GM23248 (cell line): ENCODE measurements at regions not wholly inside any gene's neighbourhood (a gene's known extent, or its start where the extent isn't known, plus 50 kb on each side); places are given as distances from the start of the nearest gene placed in this dataset.

Experiments
- DNase-seq: peaks from one replicate; pipeline ENCODE4 v3.0.0-alpha.2; 2015
- H2AFZ ChIP-seq: fragments of 200-600 bp; sonication (generic); 2 replicates; pipeline ENCODE4 v1.6.1; 2016; ENCODE audit warnings: antibody characterized with exemption
- H3F3A ChIP-seq: fragments of 200-600 bp; sonication (generic); 2 replicates; pipeline ENCODE4 v1.6.1; 2016; ENCODE audit warnings: mild to moderate bottlenecking, antibody characterized with exemption, mixed run types; ENCODE audit not compliant: insufficient read depth
- H3K27ac ChIP-seq: fragments of 200-600 bp; sonication (generic); 2 replicates; pipeline ENCODE4 v1.5.1; 2016; ENCODE audit warnings: mild to moderate bottlenecking
- H3K27me3 ChIP-seq: fragments of 200-600 bp; sonication (generic); replicated peaks from 2 replicates; pipeline ENCODE4 v1.6.1; 2016; ENCODE audit warnings: mild to moderate bottlenecking; ENCODE audit not compliant: insufficient read depth
- H3K36me3 ChIP-seq: fragments of 200-600 bp; sonication (generic); 2 replicates; pipeline ENCODE4 v1.6.1; 2016; ENCODE audit warnings: low read depth, mild to moderate bottlenecking
- H3K4me1 ChIP-seq: fragments of 200-600 bp; sonication (generic); 2 replicates; pipeline ENCODE4 v1.6.1; 2016; ENCODE audit warnings: mild to moderate bottlenecking; ENCODE audit not compliant: insufficient read depth
- H3K4me2 ChIP-seq: fragments of 200-600 bp; sonication (generic); one replicate; pipeline ENCODE4 v1.6.1; 2016; ENCODE audit warnings: mild to moderate bottlenecking; ENCODE audit not compliant: unreplicated experiment
- H3K4me3 ChIP-seq: fragments of 200-600 bp; sonication (generic); 2 replicates; pipeline ENCODE4 v1.5.1; 2016; ENCODE audit warnings: mild to moderate bottlenecking
- H3K79me2 ChIP-seq: fragments of 200-600 bp; sonication (generic); 2 replicates; pipeline ENCODE4 v1.6.1; 2016; ENCODE audit warnings: mild to moderate bottlenecking; ENCODE audit not compliant: insufficient read depth
- H3K9ac ChIP-seq: fragments of 200-600 bp; sonication (generic); 2 replicates; pipeline ENCODE4 v1.6.1; 2016; ENCODE audit warnings: mild to moderate bottlenecking
- H3K9me2 ChIP-seq: fragments of 200-600 bp; sonication (generic); 2 replicates; pipeline ENCODE4 v1.6.1; 2016; ENCODE audit warnings: mixed run types, mild to moderate bottlenecking, moderate library complexity; ENCODE audit not compliant: insufficient read depth
- H3K9me3 ChIP-seq: fragments of 200-600 bp; sonication (generic); one replicate; pipeline ENCODE4 v1.6.1; 2017; ENCODE audit warnings: low read depth
- H4K20me1 ChIP-seq: fragments of 200-600 bp; sonication (generic); 2 replicates; pipeline ENCODE4 v1.6.0; 2016; ENCODE audit not compliant: insufficient read depth
- EZH2 ChIP-seq: fragments of 200-600 bp; sonication (generic); IDR thresholded peaks from 2 replicates; pipeline ENCODE4 v1.6.1; 2018; ENCODE audit warnings: antibody characterized with exemption, mild to moderate bottlenecking; ENCODE audit not compliant: insufficient read depth, poor library complexity, severe bottlenecking
- EZH2phosphoT487 ChIP-seq: fragments of 200-600 bp; sonication (generic); IDR thresholded peaks from 2 replicates; pipeline ENCODE4 v1.6.1; 2018; ENCODE audit warnings: antibody characterized with exemption, moderate library complexity, mild to moderate bottlenecking, low read depth; ENCODE audit not compliant: insufficient read depth
- WGBS, 2 experiments: methylation state at CpG; one replicate each; pipeline ENCODE4 v1.1.6; 2015 to 2017; ENCODE audit warnings: low lambda C conversion rate in 2 of 2, low coverage in 1 of 2; ENCODE audit errors: missing lambda C conversion rate in 2 of 2; 5-methylcytosine and 5-hydroxymethylcytosine counted together
- in situ Hi-C: fragments of 300-500 bp; cut with MboI; formaldehyde crosslinking; loops from 2 replicates; pipeline ENCODE4 v1.15.0; 2020

DNA sequence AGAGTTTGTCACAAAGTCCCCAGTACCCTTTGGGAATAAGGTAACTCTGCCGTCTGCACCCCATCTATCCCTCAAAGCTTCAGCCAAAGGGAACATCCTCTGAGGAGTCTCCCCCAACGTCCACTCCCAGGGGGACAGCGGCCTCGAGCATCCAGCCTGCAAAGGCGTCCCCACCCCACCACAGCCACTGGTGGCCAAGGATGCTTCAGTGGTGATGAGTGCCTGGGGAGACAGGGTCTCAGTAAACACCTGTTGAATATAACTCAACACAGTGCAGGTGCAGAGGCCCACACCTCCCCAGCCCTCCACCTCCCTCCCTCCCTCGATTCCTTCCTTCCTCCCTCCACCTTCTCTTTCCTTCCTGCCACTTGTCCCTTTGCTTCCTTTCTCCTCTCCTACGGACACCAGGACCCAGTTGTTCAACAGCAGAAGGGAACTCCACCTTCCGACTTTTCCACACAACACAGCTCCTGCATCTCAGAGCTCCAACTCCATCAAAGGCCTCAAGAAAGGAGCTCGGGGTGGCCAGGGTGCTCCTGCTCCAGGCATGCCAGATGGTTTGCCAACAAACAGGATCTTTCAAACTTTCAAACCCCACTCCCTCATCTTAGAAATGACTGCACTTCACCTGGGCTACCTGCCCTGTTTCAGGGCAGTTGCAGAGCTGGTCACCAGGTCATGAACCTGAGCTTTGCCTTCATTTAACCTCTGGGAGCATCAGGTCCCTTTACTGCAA lies 87.8 kb upstream of the SNTG2 start:
- no peak for TF ChIP-seq EZH2
- TF ChIP-seq EZH2phosphoT487: no peak
- 40 to 53% methylated on average over 8 to 9 of the region's 9 CpGs for WGBS, 2 experiments

DNA sequence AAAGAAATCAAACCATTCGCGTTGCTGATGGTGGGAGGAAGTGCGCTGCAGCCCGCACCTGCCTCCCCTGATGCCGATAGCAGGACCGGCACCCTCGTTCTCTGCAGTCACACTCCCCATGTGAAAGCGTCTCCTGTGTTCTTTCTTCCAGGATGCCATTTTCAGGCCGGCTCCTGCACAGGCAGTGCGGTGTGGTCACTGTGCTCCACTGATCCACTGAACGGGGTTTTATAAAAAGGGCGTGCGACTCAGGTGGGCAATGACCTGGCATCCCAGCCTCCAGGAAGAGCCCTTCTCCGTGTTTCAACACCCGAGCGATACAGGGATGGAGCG lies 88.3 kb upstream of the SNTG2 start:
- Histone ChIP-seq H4K20me1 (no peaks in the 10 kb centered on the region), H3K36me3 (no peaks in the 10 kb centered on the region), H3K79me2 (no peaks in the 10 kb centered on the region), H3K4me3 (no peak overlapping the region), H3K9me2 (no peaks in the 10 kb centered on the region), H3K9ac (no peak overlapping the region), H3K4me1 (no peaks in the 10 kb centered on the region), H3K4me2 (no peak overlapping the region), H3F3A (no peaks in the 10 kb centered on the region), H2AFZ (no peak overlapping the region), H3K9me3 (no peaks in the 10 kb centered on the region), H3K27ac (no peak overlapping the region), H3K27me3 (no peaks in the 10 kb centered on the region)
- no peak for DNase-seq
- TF ChIP-seq EZH2 (no peak), EZH2phosphoT487 (no peak)
- 46 to 51% methylated on average over 17 of the region's 17 CpGs for WGBS, 2 experiments
- in situ Hi-C loops: loop anchor here (25.0 kb wide), 1 partner anchor 675 kb away; no protein-coding TSS in a partner anchor

More for the DNA sequence above, 87.8 kb upstream of the SNTG2 start:
- H3K79me2 ChIP-seq: no peaks in the 10 kb centered on the region
- DNase-seq: no peak
- no peak overlapping the region for H3K4me3 ChIP-seq
- H3K36me3 ChIP-seq: no peaks in the 10 kb centered on the region
- H3K9ac ChIP-seq: no peak overlapping the region
- no peak overlapping the region for H3K4me2 ChIP-seq
- H3K4me1 ChIP-seq: no peaks in the 10 kb centered on the region
- in situ Hi-C loops: loop anchor here (25.0 kb wide), 1 partner anchor 674 kb away; no protein-coding TSS in a partner anchor
- H3K9me3 ChIP-seq: no peaks in the 10 kb centered on the region
- no peak overlapping the region for H2AFZ ChIP-seq
- H3K27me3 ChIP-seq: no peaks in the 10 kb centered on the region
- no peaks in the 10 kb centered on the region for H3F3A ChIP-seq
- H4K20me1 ChIP-seq: no peaks in the 10 kb centered on the region
- no peaks in the 10 kb centered on the region for H3K9me2 ChIP-seq
- no peak overlapping the region for H3K27ac ChIP-seq

DNA sequence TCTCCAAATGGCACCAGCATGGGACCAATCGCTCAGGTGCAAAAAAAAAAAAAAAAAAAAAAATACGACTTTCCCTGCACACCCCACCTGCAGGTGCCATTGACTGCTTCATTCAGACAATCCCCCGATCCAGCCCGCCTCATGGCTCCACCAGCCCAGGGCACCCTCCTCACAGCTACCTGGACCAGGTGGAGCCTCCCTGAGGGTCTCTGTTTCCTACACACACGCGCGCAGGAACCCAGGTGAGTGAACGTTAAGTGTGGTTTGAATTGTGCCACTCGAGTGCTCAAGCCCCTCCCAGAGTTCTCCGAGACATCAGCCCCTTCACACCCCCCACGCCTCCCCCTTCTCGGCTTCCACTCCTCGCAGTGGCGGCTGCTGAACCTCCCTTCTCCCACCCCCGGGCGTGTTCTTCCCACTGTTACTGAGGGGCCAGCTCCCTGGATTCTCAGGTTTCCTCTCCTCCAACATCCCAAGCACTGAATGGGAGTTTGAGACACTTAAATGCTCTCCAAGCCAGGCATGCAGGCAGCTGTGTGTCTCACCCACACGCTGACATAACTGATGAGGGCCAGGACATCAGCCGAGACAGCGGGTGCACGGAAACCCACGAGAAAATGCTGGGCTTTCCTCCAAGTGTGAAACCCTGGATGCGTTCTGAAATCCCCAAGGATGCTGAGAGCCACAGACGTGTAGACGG lies 88.8 kb upstream of the SNTG2 start:
- no peaks in the 10 kb centered on the region for H3K36me3 ChIP-seq
- no peak overlapping the region for H2AFZ ChIP-seq
- no peaks in the 10 kb centered on the region for H3K27me3 ChIP-seq
- H3K4me3 ChIP-seq: no peak overlapping the region
- H3K9ac ChIP-seq: no peak overlapping the region
- in situ Hi-C loops: loop anchor here (25.0 kb wide), 1 partner anchor 675 kb away; no protein-coding TSS in a partner anchor
- no peaks in the 10 kb centered on the region for H3K9me3 ChIP-seq
- no peaks in the 10 kb centered on the region for H3K9me2 ChIP-seq
- no peak overlapping the region for H3K27ac ChIP-seq
- H3K4me1 ChIP-seq: no peaks in the 10 kb centered on the region
- no peak for TF ChIP-seq EZH2phosphoT487
- TF ChIP-seq EZH2: no peak
- no peaks in the 10 kb centered on the region for H3K79me2 ChIP-seq
- DNase-seq: no peak
- H3F3A ChIP-seq: no peaks in the 10 kb centered on the region
- H3K4me2 ChIP-seq: no peak overlapping the region
- H4K20me1 ChIP-seq: no peaks in the 10 kb centered on the region
- 13 to 20% methylated on average over 21 to 24 of the region's 24 CpGs for WGBS, 2 experiments

DNA sequence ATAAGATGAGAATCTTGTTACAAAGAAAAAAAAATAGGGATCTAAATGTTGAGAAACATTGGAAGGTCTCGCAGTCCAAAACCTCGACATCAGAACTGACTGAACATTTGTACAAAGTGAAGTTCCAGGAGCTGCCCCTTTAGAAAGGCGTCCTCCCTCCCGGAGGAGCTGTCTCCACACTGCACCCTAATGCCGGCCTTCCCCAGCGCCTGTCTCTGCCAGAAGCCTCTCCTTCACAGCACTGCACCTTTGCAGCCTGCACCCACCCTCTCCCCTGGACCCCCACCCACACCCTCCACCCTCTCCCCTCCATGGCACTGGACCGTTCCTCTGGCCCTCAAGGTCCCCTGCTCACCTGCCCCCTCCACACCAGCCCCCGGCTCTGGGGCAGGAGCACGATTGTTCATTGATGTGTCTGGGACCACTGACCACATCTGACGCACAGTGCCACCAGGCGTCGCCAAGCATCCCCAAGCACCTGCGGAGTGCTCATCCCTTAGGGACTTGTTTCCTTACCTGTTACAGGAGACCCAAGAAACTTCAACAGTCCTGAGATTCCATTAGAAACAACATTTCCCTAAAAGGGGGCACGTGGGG lies 90.3 kb upstream of the SNTG2 start:
- WGBS, 2 experiments: 60 to 66% methylated on average over 13 to 14 of the region's 14 CpGs
- no peaks in the 10 kb centered on the region for H3K79me2 ChIP-seq
- no peak overlapping the region for H2AFZ ChIP-seq
- H3K9me3 ChIP-seq: no peaks in the 10 kb centered on the region
- no peaks in the 10 kb centered on the region for H4K20me1 ChIP-seq
- no peak for TF ChIP-seq EZH2
- TF ChIP-seq EZH2phosphoT487: no peak
- H3K4me2 ChIP-seq: no peak overlapping the region
- no peaks in the 10 kb centered on the region for H3K27me3 ChIP-seq
- no peak overlapping the region for H3K9ac ChIP-seq
- in situ Hi-C loops: loop anchor here (25.0 kb wide), 1 partner anchor 677 kb away; no protein-coding TSS in a partner anchor
- H3K4me3 ChIP-seq: no peak overlapping the region
- no peaks in the 10 kb centered on the region for H3K36me3 ChIP-seq
- no peak for DNase-seq
- H3K9me2 ChIP-seq: no peaks in the 10 kb centered on the region
- no peak overlapping the region for H3K27ac ChIP-seq
- H3K4me1 ChIP-seq: no peaks in the 10 kb centered on the region
- H3F3A ChIP-seq: no peaks in the 10 kb centered on the region
